GM04503 (cell line): ENCODE measurements at regions not wholly inside any gene's neighbourhood (a gene's known extent, or its start where the extent isn't known, plus 50 kb on each side); places are given as distances from the start of the nearest gene placed in this dataset.
"Not testable (repeated sequence)": the region's sequence is repeated elsewhere in the genome, so short reads cannot be mapped to it uniquely, and the experiment has no call there.

Experiments
- DNase-seq: peaks from one replicate; pipeline ENCODE4 v3.0.0-alpha.2; 2012; ENCODE audit warnings: low read depth

DNA sequence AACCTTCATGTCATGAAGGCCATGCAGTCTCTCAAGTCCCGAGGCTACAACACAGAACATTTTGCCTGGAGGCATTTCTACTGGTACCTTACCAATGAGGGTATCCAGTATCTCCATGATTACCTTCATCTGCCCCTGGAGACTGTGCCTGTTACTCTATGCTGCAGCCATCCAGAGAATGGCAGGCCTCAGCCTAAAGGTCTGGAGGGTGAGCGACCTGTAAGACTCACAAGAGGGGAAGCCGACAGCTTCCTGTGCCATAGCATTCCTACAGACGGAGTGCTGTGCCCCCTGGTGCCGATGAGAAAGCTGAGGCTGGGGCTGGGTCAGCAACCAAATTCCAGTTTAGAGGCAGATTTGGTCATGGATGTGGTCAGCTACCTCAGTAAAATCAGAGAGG lies 51.3 kb upstream of the CADPS start:
- DNase-seq = no peak

DNA sequence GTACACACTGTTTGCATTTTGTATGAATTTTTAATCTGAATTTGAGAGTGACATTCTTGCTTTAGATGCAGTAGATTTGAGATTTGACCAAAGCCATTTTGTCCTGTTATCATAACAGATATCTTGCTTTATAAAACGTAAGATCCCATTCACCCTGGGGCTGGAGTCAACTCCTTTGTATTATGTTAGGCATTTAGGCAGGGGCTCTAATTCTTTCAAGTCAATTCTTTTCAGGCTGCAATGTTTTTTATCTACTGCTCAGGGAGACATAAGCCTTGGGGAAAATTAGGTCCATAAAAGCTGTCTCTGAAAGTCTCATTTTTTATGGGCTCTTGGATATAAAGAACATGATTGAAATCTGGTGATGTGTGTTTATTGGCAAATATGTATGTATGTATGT lies 53.0 kb upstream of the CADPS start:
- DNase-seq = no peak

DNA sequence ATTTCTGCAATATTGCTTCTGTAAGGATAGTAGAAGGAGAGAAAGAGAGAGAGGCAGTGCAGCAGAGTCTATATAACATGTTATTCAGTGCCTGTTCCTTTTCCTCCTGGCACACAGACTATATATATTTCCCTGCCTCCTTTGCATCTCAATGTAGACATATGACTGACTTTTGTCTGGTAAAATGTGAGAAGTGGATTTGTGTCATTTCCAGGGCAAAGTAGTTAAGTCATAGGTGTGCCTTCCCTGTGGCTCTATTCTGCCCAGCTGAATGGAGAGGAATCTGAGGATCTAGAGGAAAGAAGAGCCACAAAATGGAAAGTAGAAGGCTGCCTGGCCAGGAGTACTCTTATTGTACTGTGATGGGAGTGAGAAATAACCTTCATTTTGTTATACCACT lies 54.6 kb upstream of the CADPS start:
- DNase-seq = no peak

DNA sequence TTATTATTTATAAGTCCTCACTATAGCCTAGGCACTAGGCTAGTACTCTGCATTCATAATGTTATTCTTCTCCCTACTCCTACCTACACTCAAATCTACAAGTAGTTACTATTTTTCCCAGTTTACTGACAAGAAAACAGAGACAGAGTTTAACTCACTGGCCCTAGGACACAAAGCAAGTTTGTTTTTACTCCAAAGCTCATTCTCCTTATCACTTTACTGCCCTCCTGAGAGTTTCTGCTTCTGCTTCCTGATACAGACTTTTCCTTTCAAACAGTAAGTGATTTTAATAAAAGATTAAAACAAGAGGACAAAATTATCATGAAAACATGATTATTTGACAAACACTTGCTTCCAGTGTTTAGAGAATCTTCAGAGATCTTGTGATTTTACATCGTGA lies 60.6 kb upstream of the CADPS start:
- no peak for DNase-seq

DNA sequence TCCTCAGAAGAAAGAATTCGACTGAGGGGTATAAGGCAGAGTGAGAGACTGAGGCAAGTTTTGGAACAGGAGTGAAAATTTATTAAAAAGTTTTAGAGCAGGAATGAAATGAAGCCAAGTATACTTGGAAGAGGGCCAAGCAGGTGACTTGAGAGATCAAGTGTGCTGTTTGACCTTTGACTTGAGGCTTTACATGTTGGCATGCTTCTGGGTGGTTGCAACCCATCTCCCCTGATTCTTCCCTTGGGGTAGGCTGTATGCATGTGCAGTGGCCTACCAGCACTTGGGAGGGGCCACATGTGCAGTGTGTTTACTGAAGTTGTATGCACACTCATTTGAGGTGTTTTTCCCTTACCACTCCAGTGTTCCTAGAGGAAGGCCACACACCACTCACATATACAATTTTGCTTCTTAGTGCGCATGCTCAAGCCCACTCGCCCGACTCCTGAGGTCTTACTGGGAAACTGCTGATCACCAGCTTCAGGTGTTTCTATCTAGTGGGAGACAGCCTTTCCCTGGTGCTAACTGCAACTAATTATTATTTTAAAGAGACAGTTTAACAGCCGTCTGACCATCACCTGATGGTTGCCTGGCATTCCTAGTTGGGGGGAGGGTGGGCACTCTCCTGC lies 61.5 kb upstream of the CADPS start:
- DNase-seq = no peak

DNA sequence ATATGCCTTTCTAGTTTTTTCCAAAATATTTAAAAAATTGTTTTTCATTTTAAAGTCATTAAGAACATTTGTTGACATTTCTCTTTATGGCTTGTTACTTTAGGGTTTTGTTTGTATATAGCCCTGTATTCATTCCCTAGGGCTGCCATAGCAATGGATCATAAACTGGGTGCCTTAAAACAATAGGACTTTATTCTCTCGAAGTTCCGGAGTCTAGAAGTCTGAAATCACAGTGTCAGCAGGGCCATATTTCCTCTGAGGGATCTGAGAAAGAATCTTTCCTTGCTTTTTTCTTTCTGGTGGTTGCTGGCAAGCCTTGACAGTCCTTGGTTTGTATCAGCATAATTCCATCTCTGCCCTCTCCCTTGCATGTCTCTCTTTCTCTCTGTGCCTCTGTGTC lies 63.4 kb upstream of the CADPS start:
- DNase-seq = no peak

DNA sequence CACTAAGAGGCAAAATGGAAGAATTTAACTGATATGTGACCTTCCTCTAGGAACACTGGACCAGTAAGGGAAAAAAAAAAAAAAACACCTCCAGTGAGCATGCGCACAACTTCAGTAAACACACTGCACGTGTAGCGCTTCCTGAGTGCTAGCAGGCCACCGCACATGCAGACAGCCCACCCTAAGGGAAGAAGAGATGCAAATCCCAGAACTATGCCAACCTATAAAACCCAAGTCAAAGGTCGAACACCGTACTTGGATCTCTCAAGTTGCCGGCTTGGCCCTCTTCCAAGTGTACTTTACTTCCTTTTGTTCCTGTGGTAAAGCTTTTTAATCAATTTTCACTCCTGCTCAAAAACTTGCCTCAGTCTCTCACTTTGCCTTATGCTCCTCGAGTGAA lies 64.5 kb upstream of the CADPS start:
- no peak for DNase-seq

DNA sequence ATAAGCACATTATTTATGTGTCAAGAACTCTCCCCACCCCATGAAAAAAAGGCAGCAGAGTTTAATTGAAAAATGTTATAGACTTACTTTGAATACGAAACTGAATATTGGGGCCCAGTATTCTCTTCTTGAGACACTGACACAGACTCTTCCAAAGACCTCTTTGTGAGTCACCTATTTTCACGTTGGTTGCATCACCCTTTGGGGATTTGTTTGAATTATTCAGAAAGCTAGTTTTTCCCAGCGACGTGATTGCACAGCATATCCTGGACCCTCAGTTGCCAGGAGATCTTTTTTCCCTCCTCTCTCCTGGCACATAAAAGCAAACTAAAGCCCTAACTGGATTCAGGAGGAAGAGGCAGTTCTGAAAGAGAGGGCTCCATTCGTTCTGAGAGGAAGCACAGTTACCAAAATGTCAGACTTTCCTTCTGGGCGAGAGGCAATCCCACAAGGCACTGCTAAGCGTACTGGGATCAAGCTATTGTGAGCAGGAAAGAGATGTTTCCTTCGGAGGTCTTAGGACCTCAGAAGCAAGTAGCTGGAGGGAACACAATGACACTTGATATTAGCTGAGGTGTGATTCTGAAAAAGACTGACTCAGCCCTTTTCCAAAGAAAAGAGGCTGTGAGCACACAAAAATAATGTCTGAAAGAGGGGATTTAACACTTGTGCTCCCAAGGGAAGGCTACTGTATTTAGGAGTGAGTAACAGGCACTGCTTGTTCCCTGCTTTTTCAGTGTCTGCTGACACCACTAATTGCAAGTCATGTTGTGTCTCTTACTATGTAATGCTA lies 65.8 kb upstream of the CADPS start:
- no peak for DNase-seq

DNA sequence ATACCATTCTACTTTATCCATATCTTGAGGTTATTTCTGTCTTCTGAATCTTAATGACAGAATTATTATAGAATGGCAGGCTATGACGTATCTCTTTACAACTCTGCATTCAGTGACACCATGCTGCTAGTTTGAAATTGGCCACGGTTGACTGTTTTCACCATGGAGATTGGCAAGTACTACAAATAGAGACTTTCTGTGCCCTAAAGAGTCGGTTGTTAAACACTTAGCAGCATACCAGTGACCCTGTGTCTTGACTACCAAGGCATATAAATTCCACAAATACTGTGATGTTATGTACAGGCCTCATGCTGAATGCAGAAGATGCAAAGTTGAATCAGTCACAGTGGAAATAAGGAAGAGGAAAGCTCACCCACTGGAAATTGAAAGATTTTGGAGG lies 67.0 kb upstream of the CADPS start:
- no peak for DNase-seq

DNA sequence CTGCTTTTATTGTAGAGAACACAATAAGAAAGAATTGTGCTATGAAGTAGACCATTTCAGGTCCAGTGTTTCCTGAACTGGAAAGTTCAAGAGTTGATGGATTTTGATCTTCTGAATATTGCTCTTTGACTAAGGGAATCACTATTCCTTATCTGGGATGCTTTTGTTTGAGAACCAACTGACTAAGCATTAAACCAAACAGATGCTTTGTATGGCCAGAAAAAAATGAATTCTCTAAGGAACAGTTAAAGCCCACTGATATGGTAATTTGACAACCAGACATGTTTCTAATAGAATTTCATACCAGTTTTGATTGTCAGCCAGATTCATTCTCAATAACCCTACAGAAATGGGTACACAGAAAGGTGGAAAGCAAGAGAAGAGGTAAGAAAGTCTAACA lies 67.5 kb upstream of the CADPS start:
- DNase-seq = no peak

DNA sequence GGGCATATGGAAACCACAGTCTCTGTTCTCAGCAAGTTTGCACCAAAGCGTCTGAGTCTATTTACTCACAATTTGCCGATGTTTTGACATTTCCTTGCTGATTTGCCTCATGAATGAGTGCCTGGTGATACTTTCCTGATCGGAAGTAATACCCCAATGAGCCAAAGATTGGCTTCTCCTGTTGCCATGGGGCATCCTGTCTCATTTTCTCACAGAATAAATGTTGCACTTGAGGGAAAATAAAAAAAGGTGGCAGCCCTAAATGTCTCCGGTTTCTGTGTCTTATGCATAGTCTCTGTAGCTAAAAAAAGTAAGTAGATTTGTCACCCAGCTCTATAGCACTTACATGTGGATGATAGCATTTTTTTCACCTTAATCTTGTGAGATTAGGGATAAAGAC lies 73.7 kb upstream of the CADPS start:
- DNase-seq = no peak

DNA sequence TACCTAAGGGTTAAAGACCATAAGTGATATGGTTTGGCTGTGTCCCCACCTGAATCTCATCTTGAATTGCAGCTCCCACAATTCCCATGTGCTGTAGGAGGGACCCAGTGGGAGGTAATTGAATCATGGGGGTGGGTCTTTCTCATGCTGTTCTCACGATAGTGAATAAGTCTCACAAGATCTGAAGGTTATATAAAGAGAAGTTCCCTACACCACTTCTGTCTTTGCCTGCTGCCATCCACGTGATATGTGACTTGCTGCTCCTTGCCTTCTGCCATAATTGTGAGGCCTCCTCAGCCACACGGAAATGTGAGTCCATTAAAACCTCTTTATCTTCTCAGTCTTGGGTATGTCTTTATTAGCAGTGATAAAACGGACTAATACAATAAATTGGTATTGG lies 75.0 kb upstream of the CADPS start:
- no peak for DNase-seq

DNA sequence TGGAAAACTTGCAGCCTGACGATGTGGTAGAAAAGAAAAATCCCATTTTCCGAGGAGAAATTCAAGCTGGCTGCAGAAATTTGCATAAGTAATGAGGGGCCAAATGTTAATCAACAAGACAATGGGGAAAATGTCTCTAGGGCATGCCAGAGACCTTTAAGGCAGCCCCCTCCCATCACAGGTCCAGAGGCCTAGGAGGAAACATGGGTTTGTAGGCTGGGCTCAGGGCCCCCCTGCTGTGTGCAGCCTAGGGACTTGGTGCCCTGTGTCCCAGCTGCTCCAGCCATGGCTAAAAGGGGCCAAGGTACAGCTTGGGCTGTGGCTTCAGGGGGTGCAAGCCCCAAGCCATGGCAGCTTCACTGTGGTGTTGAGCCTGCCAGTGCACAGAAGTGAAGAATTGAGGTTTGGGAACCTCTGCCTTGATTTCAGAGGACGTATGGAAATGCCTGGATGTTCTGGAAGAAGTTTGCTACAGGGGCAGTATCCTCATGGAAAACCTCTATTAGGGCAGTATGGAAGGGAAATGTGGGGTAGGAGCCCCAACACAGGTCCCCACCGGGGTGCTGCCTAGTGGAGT lies 75.9 kb upstream of the CADPS start:
- DNase-seq = no peak

DNA sequence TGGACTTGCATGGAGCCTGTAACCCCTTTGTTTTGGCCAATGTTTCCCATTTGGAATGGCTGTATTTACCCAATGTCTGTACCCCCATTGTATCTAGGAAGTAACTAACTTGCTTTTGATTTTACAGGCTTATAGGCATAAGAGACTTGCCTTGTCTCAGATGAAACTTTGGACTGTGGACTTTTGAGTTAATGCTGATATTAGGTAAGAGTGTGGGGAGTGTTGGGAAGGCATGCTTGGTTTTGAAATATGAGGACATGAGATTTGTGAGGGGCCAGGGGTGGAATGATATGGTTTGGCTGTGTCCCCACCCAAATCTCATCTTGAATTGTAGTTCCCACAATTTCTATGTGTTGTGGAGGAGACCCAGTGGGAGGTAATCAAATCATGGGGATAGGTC lies 76.7 kb upstream of the CADPS start:
- DNase-seq = not testable (repeated sequence)

DNA sequence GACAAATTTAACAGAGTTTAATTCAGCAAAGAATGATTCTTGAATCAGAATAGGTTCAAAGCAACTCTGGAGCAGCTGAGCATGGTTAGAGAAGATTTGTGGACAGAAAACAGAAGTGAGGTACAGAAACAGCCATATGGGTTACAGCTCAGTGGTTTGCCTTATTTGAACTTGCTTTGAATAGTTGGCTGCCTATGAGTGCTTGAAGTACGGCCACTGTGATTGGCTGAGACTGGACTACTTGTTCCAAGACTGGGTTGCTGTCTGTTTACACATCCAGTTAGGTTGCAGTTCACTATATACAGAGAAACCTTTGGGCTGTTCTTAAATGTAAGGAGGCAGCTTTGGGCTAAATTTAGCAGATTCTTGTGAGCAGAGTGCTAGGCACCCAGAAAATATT lies 79.4 kb upstream of the CADPS start:
- DNase-seq = no peak

DNA sequence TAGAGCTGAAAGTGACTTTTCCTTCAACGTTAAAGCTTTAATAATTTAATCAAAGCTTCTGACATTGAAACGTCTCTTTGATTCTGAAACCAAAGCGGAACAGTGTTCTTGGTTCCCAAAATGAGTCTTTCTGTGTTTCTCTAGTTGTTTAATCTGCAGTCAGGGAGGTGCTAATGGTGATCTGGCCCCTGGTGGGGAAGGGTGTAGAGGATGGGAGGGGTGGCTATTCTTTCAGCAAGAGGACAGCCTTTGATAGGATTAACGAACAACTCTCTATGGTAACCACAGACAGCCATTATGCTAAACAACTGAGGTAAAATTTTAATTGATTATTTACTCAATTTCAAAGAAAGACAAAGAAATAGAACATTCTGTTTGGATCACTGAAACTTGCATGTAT lies 79.9 kb upstream of the CADPS start:
- no peak for DNase-seq

DNA sequence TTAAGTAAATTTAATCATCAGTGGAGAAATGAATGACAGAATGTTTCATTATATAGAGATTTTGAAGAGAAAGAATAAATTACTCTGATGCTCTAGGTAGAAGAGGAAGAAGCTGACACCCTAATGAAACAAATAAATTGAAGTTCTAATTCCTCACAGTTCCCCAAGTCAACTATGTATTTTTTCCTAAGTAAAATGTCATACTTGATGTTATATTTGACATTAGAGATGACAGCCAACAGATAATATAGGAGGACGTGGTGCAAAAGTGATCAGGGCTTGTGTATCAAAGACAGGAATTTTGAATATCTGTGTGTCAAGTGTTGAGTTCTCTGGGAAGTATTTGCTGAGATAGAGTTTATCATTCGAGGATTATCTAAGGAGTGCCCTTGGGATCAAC lies 81.2 kb upstream of the CADPS start:
- no peak for DNase-seq

DNA sequence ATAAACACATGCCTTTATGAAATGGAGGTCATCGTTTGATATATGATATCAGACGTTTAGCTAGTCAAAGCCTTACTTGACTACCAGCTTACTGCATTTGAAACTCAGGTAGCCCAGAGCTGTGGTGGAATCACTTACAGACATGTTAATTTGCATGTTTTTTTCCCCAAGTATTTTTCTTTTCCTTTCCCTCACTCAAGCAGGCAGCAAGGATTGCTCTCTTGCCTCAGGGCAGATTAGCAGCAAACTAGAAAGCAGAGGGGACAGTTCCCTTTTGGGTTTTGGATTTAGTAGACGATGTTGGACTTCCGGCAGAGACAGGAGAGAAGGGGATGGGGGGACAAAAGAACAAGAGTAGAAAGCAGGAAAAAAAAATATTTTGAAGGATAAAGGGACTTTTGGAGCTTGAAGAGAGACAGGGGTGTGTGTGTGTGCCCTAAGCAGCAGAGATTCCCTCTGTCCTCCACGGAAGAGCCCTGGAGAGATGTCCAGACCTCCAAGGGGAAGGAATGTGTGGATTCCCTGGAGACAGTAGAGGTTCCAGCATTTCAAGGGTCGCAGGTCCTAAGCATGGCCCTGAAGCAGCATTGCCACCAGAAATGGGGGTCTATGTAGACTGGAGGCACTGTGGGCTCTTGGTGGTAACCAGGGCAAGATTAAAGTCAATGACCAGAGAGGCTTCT lies 86.8 kb upstream of the CADPS start:
- DNase-seq = no peak

DNA sequence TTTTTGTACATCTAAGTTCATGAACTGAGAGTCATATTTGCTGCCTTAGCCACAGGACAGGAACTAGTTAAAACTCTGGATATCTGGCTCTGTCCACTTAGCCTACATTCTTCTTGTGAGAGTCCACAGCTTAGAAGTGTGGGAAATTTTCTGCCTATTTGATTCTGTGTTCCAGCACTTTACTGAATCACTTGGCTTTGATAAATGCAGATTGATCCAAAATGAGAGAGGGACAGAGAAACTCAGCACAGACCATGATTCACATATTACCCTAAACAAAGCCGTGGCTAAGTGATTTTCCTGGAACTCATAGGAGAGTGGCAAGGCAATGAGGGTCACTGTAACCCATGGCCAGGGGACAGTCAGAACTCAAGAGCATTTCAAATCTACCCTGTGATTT lies 87.5 kb upstream of the CADPS start:
- no peak for DNase-seq

DNA sequence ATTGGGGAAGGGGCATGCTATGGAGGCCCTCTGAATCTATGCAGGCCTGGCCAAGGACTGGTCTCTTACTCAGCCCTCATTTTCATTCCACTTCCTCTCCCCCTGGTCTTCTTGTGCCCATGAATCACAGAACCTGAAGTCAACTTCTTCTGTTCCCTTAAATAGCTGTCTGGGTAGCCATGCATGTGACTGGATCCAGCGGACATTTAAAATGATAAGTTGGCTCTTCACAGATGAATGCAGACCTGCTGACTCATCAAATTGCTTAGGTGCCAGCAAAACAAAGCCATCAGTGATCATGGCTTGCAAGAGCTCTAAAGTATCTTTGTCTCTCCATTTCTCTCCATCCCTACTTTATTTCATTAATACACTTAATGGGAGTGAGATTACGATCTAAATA lies 90.1 kb upstream of the CADPS start:
- no peak for DNase-seq

DNA sequence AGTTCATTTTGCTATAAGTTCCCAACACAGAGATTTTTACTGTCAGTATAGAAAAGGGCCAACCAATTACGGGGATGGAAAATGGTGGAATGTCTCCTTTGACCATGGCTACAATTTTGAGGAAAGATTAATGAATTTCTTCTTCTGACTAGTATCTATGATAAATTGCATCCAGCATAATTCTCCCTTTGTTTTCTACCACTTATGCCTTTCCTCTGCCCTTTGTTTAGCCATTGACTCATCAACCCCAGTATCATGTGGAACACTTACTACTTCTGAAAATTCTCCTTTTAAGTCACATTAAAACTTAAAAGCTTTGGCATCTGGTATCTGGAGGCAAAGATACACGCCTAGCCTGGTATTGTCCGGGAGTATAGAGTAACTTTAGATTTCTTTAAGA lies 92.9 kb upstream of the CADPS start:
- no peak for DNase-seq

DNA sequence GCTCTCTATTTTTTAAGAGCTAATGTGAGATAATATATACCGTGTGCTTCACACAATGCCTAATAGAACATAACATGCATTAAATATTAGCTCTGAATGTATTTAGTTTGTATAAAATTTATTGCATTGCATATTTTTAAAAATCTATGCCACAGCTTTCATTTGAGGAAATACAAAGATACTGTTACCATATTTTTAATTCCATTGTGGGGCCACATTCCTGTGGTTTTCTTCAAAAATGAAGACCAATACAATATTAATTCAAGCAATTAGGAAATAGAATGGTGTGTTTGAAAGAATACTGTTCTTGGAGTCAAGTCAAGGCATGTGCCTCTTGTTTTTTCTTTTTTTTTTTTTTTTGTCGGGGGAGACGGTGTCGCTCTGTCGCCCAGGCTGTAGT lies 95.4 kb upstream of the CADPS start:
- DNase-seq = no peak

DNA sequence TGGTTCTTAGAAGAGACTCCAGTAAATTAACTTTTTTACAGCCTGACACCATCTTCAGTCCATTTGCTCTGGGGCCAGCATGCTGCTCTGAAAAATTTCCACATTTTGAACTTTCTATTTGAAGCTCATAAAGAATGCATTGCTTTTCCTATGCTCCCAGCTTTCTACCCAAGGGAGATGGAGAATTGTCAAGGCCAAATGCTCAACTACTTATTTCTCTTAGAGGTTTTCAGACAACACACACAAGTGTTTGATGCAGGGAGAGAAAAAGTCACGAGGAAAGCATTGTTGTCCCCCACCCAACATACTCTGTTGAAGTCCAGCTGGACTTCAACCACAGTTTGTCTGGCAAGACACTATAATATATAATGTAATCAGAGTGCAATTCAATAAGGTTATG lies 100.3 kb upstream of the CADPS start:
- no peak for DNase-seq
